ENCODE measurements at regions not wholly inside any gene's neighbourhood (a gene's known extent, or its start where the extent isn't known, plus 50 kb on each side); places are given as distances from the start of the nearest gene placed in this dataset.

- FAIRE-seq, result no peak
- no peak for DNase-seq (ENCODE audit: insufficient read length, low spot score)
- no peak for TF ChIP-seq TAF1 (IDR thresholded peaks at IDR 0.05; ENCODE audit: low read depth, low read length)
- no peak for TF ChIP-seq PAX5 (IDR thresholded peaks at IDR 0.05; ENCODE audit: insufficient read depth, low read length, severe bottlenecking)
- TF ChIP-seq POLR2A (IDR thresholded peaks at IDR 0.05; ENCODE audit: low read depth, low read length), result no peak
- no peak for TF ChIP-seq POU2F2 (IDR thresholded peaks at IDR 0.05; ENCODE audit: low read depth, low read length)
- TF ChIP-seq POLR2AphosphoS5 (IDR thresholded peaks at IDR 0.05; ENCODE audit: low read depth, low read length), result no peak
- no peak for TF ChIP-seq SPI1 (IDR thresholded peaks at IDR 0.05; ENCODE audit: low read depth, low read length)
These were observed 76.5 kb upstream of the C1orf21 start for GRCh38 chr1:184310157-184310819.

GRCh38 chr1:184311580-184311979, 75.2 kb upstream of the C1orf21 start:
- FAIRE-seq (no peak), DNase-seq (ENCODE audit: insufficient read length, low spot score) (no peak)
- TF ChIP-seq SPI1 (IDR thresholded peaks at IDR 0.05; ENCODE audit: low read depth, low read length) (no peak), POLR2AphosphoS5 (IDR thresholded peaks at IDR 0.05; ENCODE audit: low read depth, low read length) (no peak), POLR2A (IDR thresholded peaks at IDR 0.05; ENCODE audit: low read depth, low read length) (no peak), PAX5 (IDR thresholded peaks at IDR 0.05; ENCODE audit: insufficient read depth, low read length, severe bottlenecking) (no peak), POU2F2 (IDR thresholded peaks at IDR 0.05; ENCODE audit: low read depth, low read length) (no peak), TAF1 (IDR thresholded peaks at IDR 0.05; ENCODE audit: low read depth, low read length) (no peak)

DNA sequence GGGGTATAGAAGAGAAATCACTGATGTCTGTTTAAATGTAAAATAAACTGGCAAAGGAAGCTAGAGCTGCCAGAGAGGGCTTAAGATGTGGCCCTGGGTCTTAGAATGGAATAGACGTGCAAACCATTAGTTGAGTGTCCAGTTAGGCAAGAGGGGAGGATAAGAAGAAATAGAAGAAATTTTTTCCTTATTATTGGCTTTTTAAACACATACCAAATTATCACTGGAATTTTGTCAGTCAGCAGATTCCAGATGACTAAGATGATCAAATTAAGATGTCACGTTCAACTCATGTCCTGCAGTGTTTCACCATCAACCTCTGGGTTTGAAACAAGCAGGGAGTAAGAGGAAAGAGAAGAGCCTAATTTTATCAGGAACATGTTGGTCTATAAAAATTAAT, 71.6 kb upstream of the C1orf21 start:
- FAIRE-seq (no peak), DNase-seq (ENCODE audit: insufficient read length, low spot score) (no peak)
- TF ChIP-seq POU2F2 (IDR thresholded peaks at IDR 0.05; ENCODE audit: low read depth, low read length) (no peak), POLR2AphosphoS5 (IDR thresholded peaks at IDR 0.05; ENCODE audit: low read depth, low read length) (no peak), SPI1 (IDR thresholded peaks at IDR 0.05; ENCODE audit: low read depth, low read length) (no peak), PAX5 (IDR thresholded peaks at IDR 0.05; ENCODE audit: insufficient read depth, low read length, severe bottlenecking) (no peak), POLR2A (IDR thresholded peaks at IDR 0.05; ENCODE audit: low read depth, low read length) (no peak)

- DNase-seq (ENCODE audit: insufficient read length, low spot score) (no peak), FAIRE-seq (no peak)
- TF ChIP-seq TAF1 (IDR thresholded peaks at IDR 0.05; ENCODE audit: low read depth, low read length) (no peak), POLR2A (IDR thresholded peaks at IDR 0.05; ENCODE audit: low read depth, low read length) (no peak), POLR2AphosphoS5 (IDR thresholded peaks at IDR 0.05; ENCODE audit: low read depth, low read length) (no peak), POU2F2 (IDR thresholded peaks at IDR 0.05; ENCODE audit: low read depth, low read length) (no peak), SPI1 (IDR thresholded peaks at IDR 0.05; ENCODE audit: low read depth, low read length) (no peak), PAX5 (IDR thresholded peaks at IDR 0.05; ENCODE audit: insufficient read depth, low read length, severe bottlenecking) (no peak)
These were observed 67.0 kb upstream of the C1orf21 start for GRCh38 chr1:184319879-184320278.

- no peak for FAIRE-seq
- no peak for DNase-seq (ENCODE audit: insufficient read length, low spot score)
- no peak for TF ChIP-seq TAF1 (IDR thresholded peaks at IDR 0.05; ENCODE audit: low read depth, low read length)
- no peak for TF ChIP-seq POU2F2 (IDR thresholded peaks at IDR 0.05; ENCODE audit: low read depth, low read length)
- TF ChIP-seq POLR2AphosphoS5 (IDR thresholded peaks at IDR 0.05; ENCODE audit: low read depth, low read length), result no peak
- TF ChIP-seq SPI1 (IDR thresholded peaks at IDR 0.05; ENCODE audit: low read depth, low read length), result no peak
- TF ChIP-seq PAX5 (IDR thresholded peaks at IDR 0.05; ENCODE audit: insufficient read depth, low read length, severe bottlenecking), result no peak
- no peak for TF ChIP-seq POLR2A (IDR thresholded peaks at IDR 0.05; ENCODE audit: low read depth, low read length)
These were observed 64.6 kb upstream of the C1orf21 start for GRCh38 chr1:184322253-184322652.

DNA sequence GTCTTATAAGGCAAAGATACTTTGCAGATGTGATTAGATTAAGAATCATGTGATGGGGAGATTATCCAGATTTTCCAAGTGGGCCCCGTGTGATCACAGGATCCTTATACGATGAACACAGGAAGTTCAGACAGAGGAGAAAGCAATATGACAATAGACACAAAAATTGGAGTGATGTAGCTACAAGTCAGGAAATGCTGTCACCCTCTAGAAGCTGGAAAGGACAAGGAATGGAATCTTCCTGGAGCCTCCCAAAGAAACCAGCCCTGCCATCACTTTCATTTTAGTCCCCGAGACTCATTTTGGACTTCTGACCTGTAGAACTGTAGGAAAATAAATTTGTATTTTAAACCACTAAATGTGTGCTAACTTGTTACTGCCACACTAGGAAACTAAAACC, 61.9 kb upstream of the C1orf21 start:
- no peak for DNase-seq (ENCODE audit: insufficient read length, low spot score)
- TF ChIP-seq TAF1 (IDR thresholded peaks at IDR 0.05; ENCODE audit: low read depth, low read length) (no peak), POU2F2 (IDR thresholded peaks at IDR 0.05; ENCODE audit: low read depth, low read length) (no peak), PAX5 (IDR thresholded peaks at IDR 0.05; ENCODE audit: insufficient read depth, low read length, severe bottlenecking) (no peak), POLR2AphosphoS5 (IDR thresholded peaks at IDR 0.05; ENCODE audit: low read depth, low read length) (no peak), POLR2A (IDR thresholded peaks at IDR 0.05; ENCODE audit: low read depth, low read length) (no peak), SPI1 (IDR thresholded peaks at IDR 0.05; ENCODE audit: low read depth, low read length) (no peak)
- FAIRE-seq, result no peak

- FAIRE-seq, result no peak
- TF ChIP-seq POLR2A (IDR thresholded peaks at IDR 0.05; ENCODE audit: low read depth, low read length), result no peak
- TF ChIP-seq PAX5 (IDR thresholded peaks at IDR 0.05; ENCODE audit: insufficient read depth, low read length, severe bottlenecking), result no peak
- TF ChIP-seq SPI1 (IDR thresholded peaks at IDR 0.05; ENCODE audit: low read depth, low read length), result no peak
- no peak for TF ChIP-seq POU2F2 (IDR thresholded peaks at IDR 0.05; ENCODE audit: low read depth, low read length)
- TF ChIP-seq POLR2AphosphoS5 (IDR thresholded peaks at IDR 0.05; ENCODE audit: low read depth, low read length), result no peak
- TF ChIP-seq TAF1 (IDR thresholded peaks at IDR 0.05; ENCODE audit: low read depth, low read length), result no peak
- DNase-seq (ENCODE audit: insufficient read length, low spot score), result no peak
These were observed 60.6 kb upstream of the C1orf21 start for GRCh38 chr1:184326278-184326677.

- DNase-seq (ENCODE audit: insufficient read length, low spot score) (no peak), FAIRE-seq (no peak)
- TF ChIP-seq PAX5 (IDR thresholded peaks at IDR 0.05; ENCODE audit: insufficient read depth, low read length, severe bottlenecking), result no peak
- TF ChIP-seq POU2F2 (IDR thresholded peaks at IDR 0.05; ENCODE audit: low read depth, low read length), result no peak
- TF ChIP-seq TAF1 (IDR thresholded peaks at IDR 0.05; ENCODE audit: low read depth, low read length), result no peak
- TF ChIP-seq POLR2A (IDR thresholded peaks at IDR 0.05; ENCODE audit: low read depth, low read length), result no peak
- TF ChIP-seq POLR2AphosphoS5 (IDR thresholded peaks at IDR 0.05; ENCODE audit: low read depth, low read length), result no peak
- TF ChIP-seq SPI1 (IDR thresholded peaks at IDR 0.05; ENCODE audit: low read depth, low read length), result no peak
These were observed 57.4 kb upstream of the C1orf21 start for GRCh38 chr1:184329245-184329953.

All from GM12891 (cell line).